GM13976 (cell line): ENCODE measurements at regions not wholly inside any gene's neighbourhood (a gene's known extent, or its start where the extent isn't known, plus 50 kb on each side); places are given as distances from the start of the nearest gene placed in this dataset.

Experiments
- DNase-seq: peaks from one replicate; pipeline ENCODE4 v3.0.0; 2012; ENCODE audit warnings: low spot score
- CTCF ChIP-seq: IDR thresholded peaks from 2 replicates; pipeline ENCODE4 v1.5.1; 2012; ENCODE audit warnings: borderline replicate concordance, mild to moderate bottlenecking; ENCODE audit not compliant: insufficient read depth; ENCODE audit errors: extremely low read depth, missing control alignments, control extremely low read depth
- in situ Hi-C: fragments of 300-500 bp; cut with MboI; formaldehyde crosslinking; loops from one replicate; pipeline ENCODE4 v1.12.0; 2022; ENCODE audit warnings: low sequenced_read_pairs, mixed read lengths, inconsistent platforms; ENCODE audit not compliant: unreplicated experiment

- no peak for DNase-seq
- in situ Hi-C loops = no loop called here
- TF ChIP-seq CTCF = no peak
These were observed 298.4 kb upstream of the MC4R start for GRCh38 chr18:60671021-60671420.

GRCh38 chr18:60675126-60675525 lies 302.6 kb upstream of the MC4R start:
- no peak for TF ChIP-seq CTCF
- no peak for DNase-seq
- in situ Hi-C loops = no loop called here

GRCh38 chr18:60675801-60676200 lies 303.2 kb upstream of the MC4R start:
- in situ Hi-C loops = no loop called here
- TF ChIP-seq CTCF = no peak
- no peak for DNase-seq

GRCh38 chr18:60676815-60677214 lies 304.2 kb upstream of the MC4R start:
- DNase-seq = no peak
- in situ Hi-C loops = no loop called here
- TF ChIP-seq CTCF = no peak

- peak; percentile 34 for TF ChIP-seq CTCF
- DNase-seq = peak; percentile 16
- in situ Hi-C loops = no loop called here
These were observed 312.4 kb upstream of the MC4R start for GRCh38 chr18:60684843-60685513.

GRCh38 chr18:60686142-60686541 lies 313.6 kb upstream of the MC4R start:
- DNase-seq = no peak
- in situ Hi-C loops = no loop called here
- TF ChIP-seq CTCF = no peak

GRCh38 chr18:60691061-60691460 lies 318.5 kb upstream of the MC4R start:
- DNase-seq = no peak
- in situ Hi-C loops = no loop called here
- TF ChIP-seq CTCF = peak; percentile 7
